Thymus (tissue), 11 donors: ENCODE measurements at regions not wholly inside any gene's neighbourhood (a gene's known extent, or its start where the extent isn't known, plus 50 kb on each side); places are given as distances from the start of the nearest gene placed in this dataset.
A peak's percentile ranks its signal among the peaks of the same experiment; 100 is the strongest.

Source experiments
- DNase-seq, 9 donors: peaks; one replicate each; pipeline ENCODE4 v3.0.0-alpha.2; 2013; ENCODE audit warnings: low spot score in 9 of 9, low read depth in 6 of 9, missing footprints in 1 of 9
- H3K27ac ChIP-seq, 2 donors: one replicate each; pipeline ENCODE4 v1.5.1; 2013; ENCODE audit warnings: control low read depth in 1 of 2, low read depth in 1 of 2, low read length in 1 of 2, mild to moderate bottlenecking in 1 of 2, moderate library complexity in 1 of 2
- H3K27me3 ChIP-seq, 2 donors: one replicate each; pipeline ENCODE4 v1.5.1; 2013; ENCODE audit warnings: low read length in 1 of 2; ENCODE audit not compliant: control insufficient read depth in 2 of 2, insufficient read depth in 1 of 2
- H3K36me3 ChIP-seq, 2 donors: one replicate each; pipeline ENCODE4 v1.5.1; 2013; ENCODE audit warnings: low read length in 1 of 2, mild to moderate bottlenecking in 1 of 2, moderate library complexity in 1 of 2; ENCODE audit not compliant: control insufficient read depth in 2 of 2, insufficient read depth in 2 of 2
- H3K4me1 ChIP-seq, 2 donors: one replicate each; pipeline ENCODE4 v1.5.1; 2013; ENCODE audit warnings: low read length in 2 of 2; ENCODE audit not compliant: control insufficient read depth in 2 of 2, insufficient read depth in 2 of 2
- H3K4me3 ChIP-seq, 2 donors: one replicate each; pipeline ENCODE4 v1.5.1; 2013; ENCODE audit warnings: low read length in 2 of 2, control low read depth in 1 of 2, mild to moderate bottlenecking in 1 of 2
- H3K9me3 ChIP-seq, 2 donors: one replicate each; pipeline ENCODE4 v1.5.1; 2013; ENCODE audit warnings: low read length in 1 of 2, mild to moderate bottlenecking in 1 of 2; ENCODE audit not compliant: control insufficient read depth in 2 of 2, insufficient read depth in 1 of 2
- WGBS: extraction: QIAGEN DNeasy Blood & Tissue Kit; methylation state at CpG from one replicate; pipeline ENCODE4 v1.1.7; 2013; 5-methylcytosine and 5-hydroxymethylcytosine counted together
- donor health status: healthy.

DNA sequence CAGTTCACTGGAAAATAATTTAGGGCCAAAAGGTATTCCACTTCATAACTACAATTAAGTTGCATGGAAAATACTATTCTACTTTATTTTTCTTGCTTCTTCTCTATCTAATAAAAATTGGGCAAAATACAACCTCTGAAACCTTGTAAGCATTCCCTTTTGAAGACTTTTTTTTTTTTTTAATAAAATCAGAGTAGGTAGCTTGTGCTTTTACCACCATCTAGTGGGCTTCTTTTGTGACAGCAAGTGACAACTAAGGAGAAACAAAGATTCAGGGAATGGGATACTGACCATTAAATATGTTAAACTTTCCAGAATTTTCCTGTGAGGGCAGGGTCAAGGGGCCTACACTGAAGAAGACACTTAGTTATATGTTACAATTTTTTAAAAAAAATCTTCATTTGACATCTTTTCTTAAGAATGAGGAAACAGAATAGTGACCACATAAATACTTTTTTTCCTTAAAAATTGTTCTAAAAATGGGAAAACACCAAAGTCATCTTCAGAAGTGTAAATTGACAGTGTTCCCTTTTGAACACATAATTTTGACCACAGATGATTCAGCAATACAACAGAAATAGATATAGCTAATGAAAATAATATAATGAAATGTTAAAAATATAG lies 1183.2 kb upstream of the ACVR2A start:
- H3K4me3 ChIP-seq, result no peak overlapping the region
- H3K4me1 ChIP-seq, result no peaks in the 10 kb centered on the region
- peak in 1 of 9 donors; percentile 2 for DNase-seq
- no peaks in the 10 kb centered on the region for H3K27me3 ChIP-seq
- no peak overlapping the region for H3K27ac ChIP-seq
- no peaks in the 10 kb centered on the region for H3K36me3 ChIP-seq
- H3K9me3 ChIP-seq, result no peaks in the 10 kb centered on the region

DNA sequence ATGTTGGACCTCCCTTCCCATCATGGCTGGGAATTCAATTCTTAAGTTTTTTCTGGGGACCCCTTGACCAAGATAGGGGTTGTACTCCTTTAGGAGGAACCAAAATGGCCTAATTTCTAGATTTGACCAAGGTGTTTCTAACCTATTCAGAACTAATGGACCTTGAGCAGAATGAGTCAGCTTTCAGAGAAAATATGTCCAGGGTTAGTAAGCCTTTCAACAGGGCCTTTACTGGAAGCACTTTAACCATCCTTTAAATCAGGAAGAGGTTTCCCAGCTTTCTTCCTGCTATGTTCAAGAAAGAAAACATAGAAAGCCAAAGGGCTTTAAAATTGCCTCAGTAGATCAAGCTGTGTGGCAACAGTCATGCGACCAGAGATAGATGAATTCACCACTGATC lies 1184.9 kb upstream of the ACVR2A start:
- H3K4me1 ChIP-seq, result no peaks in the 10 kb centered on the region
- H3K9me3 ChIP-seq, result no peaks in the 10 kb centered on the region
- no peak overlapping the region for H3K27ac ChIP-seq
- H3K36me3 ChIP-seq, result no peaks in the 10 kb centered on the region
- H3K4me3 ChIP-seq, result no peak overlapping the region
- DNase-seq, result no peak
- no peaks in the 10 kb centered on the region for H3K27me3 ChIP-seq
- 99% methylated on average over 1 of the region's 1 CpG for WGBS

DNA sequence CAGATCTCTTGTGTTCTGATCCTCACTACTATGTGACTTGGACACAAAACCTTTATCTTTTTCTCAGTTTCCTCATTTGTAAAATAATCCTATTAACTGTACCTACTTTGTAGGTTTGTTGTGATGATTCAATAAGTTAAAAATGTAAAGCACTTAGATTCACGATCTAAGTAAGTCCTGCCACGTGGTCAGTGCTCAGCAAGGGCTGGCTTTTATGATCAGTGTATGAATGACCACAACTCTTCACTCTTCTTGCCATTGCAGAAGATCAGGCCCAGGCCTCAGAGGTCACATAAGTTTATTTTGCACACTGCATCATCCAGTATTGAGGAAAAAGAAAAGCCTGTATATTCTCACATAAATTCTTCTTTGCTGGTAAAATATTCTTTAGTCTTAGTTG lies 1192.5 kb upstream of the ACVR2A start:
- no peaks in the 10 kb centered on the region for H3K27me3 ChIP-seq
- WGBS, result 89% methylated on average over 2 of the region's 2 CpGs

DNA sequence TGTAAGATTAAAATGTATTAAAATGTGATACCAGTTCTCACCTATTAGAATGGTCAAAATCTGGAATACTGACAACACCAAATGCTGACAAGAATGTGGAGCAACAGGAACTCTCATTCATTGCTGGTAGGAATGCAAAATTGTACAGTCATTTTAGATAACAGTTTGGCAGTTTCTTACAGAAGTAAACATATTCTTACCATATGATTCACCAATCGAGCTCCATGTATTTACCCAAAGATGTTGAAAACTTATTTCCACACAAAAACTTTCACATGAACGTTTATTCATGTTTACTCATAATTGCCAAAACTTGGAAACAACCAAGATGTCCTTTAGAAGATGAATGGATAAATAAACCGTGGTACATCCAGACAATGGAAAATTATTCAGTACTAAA lies 1193.5 kb upstream of the ACVR2A start:
- no peak overlapping the region for H3K4me3 ChIP-seq
- no peaks in the 10 kb centered on the region for H3K4me1 ChIP-seq
- no peaks in the 10 kb centered on the region for H3K27me3 ChIP-seq
- H3K36me3 ChIP-seq, result no peaks in the 10 kb centered on the region
- DNase-seq, result no peak
- no peaks in the 10 kb centered on the region for H3K9me3 ChIP-seq
- no peak overlapping the region for H3K27ac ChIP-seq
- 90% methylated on average over 3 of the region's 3 CpGs for WGBS

More for the DNA sequence above, 1192.5 kb upstream of the ACVR2A start:
- no peaks in the 10 kb centered on the region for H3K4me1 ChIP-seq
- DNase-seq, result no peak
- no peaks in the 10 kb centered on the region for H3K36me3 ChIP-seq
- H3K27ac ChIP-seq, result no peak overlapping the region
- H3K9me3 ChIP-seq, result no peaks in the 10 kb centered on the region
- no peak overlapping the region for H3K4me3 ChIP-seq

DNA sequence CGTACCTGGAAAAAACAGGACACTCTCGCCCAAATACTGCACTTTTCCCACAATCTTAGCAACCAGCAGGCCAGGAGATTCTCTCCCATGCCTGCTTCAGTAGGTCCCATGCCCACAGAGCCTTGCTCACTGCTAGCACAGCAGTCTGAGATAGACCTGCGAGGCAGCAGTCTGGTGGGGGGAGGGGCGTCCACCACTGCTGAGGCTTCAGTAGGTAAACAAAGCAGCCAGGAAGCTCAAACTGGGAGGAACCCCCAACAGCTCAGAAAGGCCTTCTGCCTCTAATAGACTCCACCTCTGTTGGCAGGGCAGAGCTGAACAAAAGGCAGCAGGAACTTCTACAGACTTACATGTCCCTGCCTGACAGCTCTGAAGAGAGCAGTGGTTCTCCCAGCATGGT lies 1202.8 kb upstream of the ACVR2A start:
- Histone ChIP-seq H3K9me3 (no peaks in the 10 kb centered on the region), H3K36me3 (no peaks in the 10 kb centered on the region), H3K4me3 (no peak overlapping the region), H3K4me1 (no peaks in the 10 kb centered on the region), H3K27me3 (no peaks in the 10 kb centered on the region), H3K27ac (no peak overlapping the region)
- 90% methylated on average over 4 of the region's 4 CpGs for WGBS
- DNase-seq, result no peak

DNA sequence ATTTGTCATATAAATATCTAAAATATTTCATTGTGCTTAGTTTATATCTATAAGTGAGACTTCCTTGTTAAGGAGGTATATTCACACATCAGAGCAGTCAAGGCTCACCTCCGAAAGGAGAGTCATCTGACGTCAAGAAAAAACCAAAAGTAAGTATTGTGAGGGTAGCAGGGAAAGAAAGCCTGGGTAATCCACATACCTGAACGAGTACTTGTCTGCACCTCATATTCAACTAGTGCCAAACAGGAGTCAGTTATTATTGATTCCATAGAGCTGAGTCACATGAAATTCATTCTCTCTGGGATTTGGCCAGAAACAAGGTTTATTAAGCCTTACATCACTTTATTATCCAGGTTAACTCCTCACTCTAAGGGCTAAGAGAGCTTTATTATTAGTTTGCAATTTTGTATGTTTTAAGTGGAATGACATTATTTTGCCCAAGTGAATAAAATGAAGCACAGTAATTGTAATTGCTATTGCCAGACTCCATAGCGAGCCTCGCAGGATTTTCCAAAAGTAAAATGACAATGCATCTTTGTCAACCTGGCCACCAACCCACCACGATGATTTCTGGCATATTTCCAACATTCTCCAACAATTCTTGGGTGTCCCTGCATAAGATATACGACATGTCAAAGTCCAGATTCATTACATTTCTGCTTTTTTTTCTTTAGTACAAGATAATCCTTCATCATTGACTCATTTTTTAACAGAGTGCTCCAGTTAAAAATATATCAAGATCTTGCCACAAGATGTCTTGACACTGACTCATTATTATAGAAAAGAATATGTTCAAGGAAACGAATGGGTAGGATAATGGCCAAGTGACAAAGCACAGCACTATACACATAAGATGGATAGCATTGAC lies 1210.4 kb upstream of the ACVR2A start:
- WGBS, result 87% methylated on average over 8 of the region's 8 CpGs
- no peak overlapping the region for H3K27ac ChIP-seq
- no peak overlapping the region for H3K4me3 ChIP-seq
- H3K36me3 ChIP-seq, result no peaks in the 10 kb centered on the region
- H3K4me1 ChIP-seq, result no peaks in the 10 kb centered on the region
- no peaks in the 10 kb centered on the region for H3K27me3 ChIP-seq
- DNase-seq, result no peak
- H3K9me3 ChIP-seq, result no peaks in the 10 kb centered on the region

DNA sequence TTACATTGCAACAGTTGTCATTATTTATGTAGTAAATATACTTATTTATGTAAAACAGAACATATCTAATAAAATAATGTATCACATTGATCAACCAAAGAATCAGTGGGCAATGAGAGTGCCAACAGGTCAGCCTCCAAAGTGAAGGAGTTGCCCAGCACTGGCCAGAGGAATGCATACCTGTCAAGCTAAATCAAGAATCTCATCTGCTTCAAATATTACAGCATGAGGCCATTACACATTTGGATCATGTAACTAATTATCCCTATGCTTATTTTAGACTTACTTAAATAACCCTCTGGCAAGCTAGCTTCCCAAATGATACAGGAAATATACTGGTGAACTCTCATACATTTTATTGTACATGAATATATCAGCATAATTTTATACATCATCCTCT lies 1211.7 kb upstream of the ACVR2A start:
- Histone ChIP-seq H3K9me3 (no peaks in the 10 kb centered on the region), H3K36me3 (no peaks in the 10 kb centered on the region), H3K4me1 (no peaks in the 10 kb centered on the region), H3K4me3 (no peak overlapping the region), H3K27ac (no peak overlapping the region), H3K27me3 (no peaks in the 10 kb centered on the region)
- DNase-seq, result no peak

DNA sequence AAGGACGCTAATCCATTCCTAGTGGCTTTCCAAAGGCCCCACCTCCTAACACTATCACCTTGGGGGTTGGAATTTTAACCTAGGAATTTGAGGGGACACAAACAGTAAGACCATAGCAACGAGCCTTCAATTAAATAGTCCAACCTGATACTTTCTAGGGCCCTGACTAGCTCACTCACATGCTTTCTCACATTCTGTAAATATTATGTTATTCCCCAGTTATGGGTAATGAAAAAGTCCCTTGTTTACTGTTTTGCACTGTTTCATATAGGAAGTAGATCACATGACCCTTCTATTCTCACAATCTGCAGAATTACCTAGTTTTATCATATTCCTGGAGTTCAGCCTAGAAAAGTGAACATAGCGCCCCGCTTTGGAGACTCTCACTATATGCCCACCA lies 1212.1 kb upstream of the ACVR2A start:
- Histone ChIP-seq H3K27ac (no peak overlapping the region), H3K4me1 (no peaks in the 10 kb centered on the region), H3K9me3 (no peaks in the 10 kb centered on the region), H3K4me3 (no peak overlapping the region), H3K27me3 (no peaks in the 10 kb centered on the region), H3K36me3 (no peaks in the 10 kb centered on the region)
- no peak for DNase-seq
- 89% methylated on average over 4 of the region's 4 CpGs for WGBS

DNA sequence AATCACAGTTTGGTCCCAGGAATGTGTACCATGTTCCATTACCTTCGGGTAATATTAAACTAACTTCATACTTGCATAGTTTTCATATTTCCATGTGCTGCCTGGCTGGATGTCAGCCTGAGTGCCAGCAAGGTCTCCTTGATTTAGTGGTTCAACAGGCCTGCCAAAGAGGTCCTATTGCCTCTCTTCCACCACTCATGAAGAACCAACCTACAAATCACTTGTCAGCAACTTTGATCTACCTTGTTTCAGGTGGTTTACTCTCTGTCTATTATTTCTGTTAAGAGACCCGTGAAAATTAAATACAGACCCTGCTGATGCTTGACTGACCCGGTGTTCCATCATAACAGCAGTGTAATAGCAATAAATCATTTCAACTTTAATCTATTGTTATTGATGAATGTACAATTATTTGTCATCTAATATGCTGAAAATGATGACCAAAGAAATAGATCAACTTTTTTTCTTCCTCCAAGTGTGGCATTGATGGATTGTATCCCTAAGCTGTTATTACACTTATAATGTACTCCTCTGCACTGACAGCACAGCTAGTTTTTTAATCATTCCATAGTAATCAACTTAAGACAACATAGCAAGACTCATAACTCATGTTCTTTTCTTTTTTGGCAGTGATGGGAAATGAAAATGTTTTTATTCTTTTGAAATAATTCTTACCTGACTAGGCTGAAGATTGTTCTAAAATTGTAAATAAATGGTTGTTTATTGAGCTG lies 1220.2 kb upstream of the ACVR2A start:
- DNase-seq, result no peak

More for the DNA sequence above, 1220.2 kb upstream of the ACVR2A start:
- Histone ChIP-seq H3K4me1 (no peaks in the 10 kb centered on the region), H3K27me3 (no peaks in the 10 kb centered on the region), H3K36me3 (no peaks in the 10 kb centered on the region), H3K4me3 (no peak overlapping the region), H3K27ac (no peak overlapping the region), H3K9me3 (no peaks in the 10 kb centered on the region)
- 86% methylated on average over 3 of the region's 3 CpGs for WGBS
